ENCODE measurements at regions not wholly inside any gene's neighbourhood (a gene's known extent, or its start where the extent isn't known, plus 50 kb on each side); places are given as distances from the start of the nearest gene placed in this dataset.
"Not testable (repeated sequence)": the region's sequence is repeated elsewhere in the genome, so short reads cannot be mapped to it uniquely, and the experiment has no call there.

DNA sequence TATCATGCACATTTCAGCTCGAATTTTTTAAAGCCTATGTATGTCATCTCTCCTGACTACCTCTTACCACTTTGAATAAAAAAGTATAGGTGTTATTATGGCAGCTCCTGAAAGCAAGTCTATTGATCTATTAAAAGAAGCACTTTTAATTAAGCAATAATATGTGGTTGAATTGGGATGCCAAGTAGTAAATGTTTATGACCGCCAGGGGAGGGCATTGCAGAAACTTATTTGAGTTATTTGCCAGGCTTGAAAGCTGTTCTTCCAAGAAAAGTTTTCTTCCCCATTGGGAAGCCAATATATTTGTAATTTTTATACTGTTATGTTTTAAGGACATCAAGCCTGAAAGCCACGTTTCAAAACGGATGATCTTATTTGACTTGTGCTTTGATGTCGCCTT, 88.1 kb upstream of the SOX21 start:
- Histone ChIP-seq H3K36me3 (ENCODE audit: control insufficient read depth in 4 of 4, insufficient read depth in 4 of 4, low read length in 3 of 4) (no peaks in the 10 kb centered on the region), H3K27me3 (replicated peaks in 2 of 5; ENCODE audit: control insufficient read depth in 4 of 5, insufficient read depth in 5 of 5, low read length in 4 of 5) (no peaks in the 10 kb centered on the region), H3K9me3 (ENCODE audit: control extremely low read depth in 1 of 5, control insufficient read depth in 4 of 5, insufficient read depth in 2 of 5, low read depth in 1 of 5, low read length in 4 of 5) (no peaks in the 10 kb centered on the region), H3K4me1 (ENCODE audit: control extremely low read depth in 1 of 4, control insufficient read depth in 4 of 4, insufficient read depth in 4 of 4, low read length in 3 of 4) (no peaks in the 10 kb centered on the region), H3K27ac (ENCODE audit: insufficient read depth in 1 of 2, low read depth in 1 of 2, low read length in 2 of 2, poor library complexity in 1 of 2, severe bottlenecking in 2 of 2) (no peak overlapping the region), H3K4me3 (ENCODE audit: control insufficient read depth in 1 of 7, extremely low read depth in 1 of 7, insufficient read depth in 4 of 7, low read depth in 2 of 7, low read length in 6 of 7) (no peak overlapping the region)
- WGBS (ENCODE audit: insufficient coverage): 83% methylated on average over 1 of the region's 5 CpGs
- no peak for DNase-seq
- CTCF ChIA-PET: interaction anchor here (0.5 kb wide), 1 partner anchor 234 kb away, joined by 3 read pairs; no protein-coding TSS in a partner anchor
- POLR2A ChIA-PET: interaction anchor here (0.5 kb wide), 1 partner anchor 348 kb away, joined by 4 read pairs; no protein-coding TSS in a partner anchor

- Histone ChIP-seq H3K27ac (ENCODE audit: insufficient read depth in 1 of 2, low read depth in 1 of 2, low read length in 2 of 2, poor library complexity in 1 of 2, severe bottlenecking in 2 of 2) (no peak overlapping the region), H3K4me3 (ENCODE audit: control insufficient read depth in 1 of 7, extremely low read depth in 1 of 7, insufficient read depth in 4 of 7, low read depth in 2 of 7, low read length in 6 of 7) (no peak overlapping the region), H3K9me3 (ENCODE audit: control extremely low read depth in 1 of 5, control insufficient read depth in 4 of 5, insufficient read depth in 2 of 5, low read depth in 1 of 5, low read length in 4 of 5) (no peaks in the 10 kb centered on the region), H3K27me3 (replicated peaks in 2 of 5; ENCODE audit: control insufficient read depth in 4 of 5, insufficient read depth in 5 of 5, low read length in 4 of 5) (no peaks in the 10 kb centered on the region), H3K4me1 (ENCODE audit: control extremely low read depth in 1 of 4, control insufficient read depth in 4 of 4, insufficient read depth in 4 of 4, low read length in 3 of 4) (no peaks in the 10 kb centered on the region), H3K36me3 (ENCODE audit: control insufficient read depth in 4 of 4, insufficient read depth in 4 of 4, low read length in 3 of 4) (no peaks in the 10 kb centered on the region)
- WGBS (ENCODE audit: insufficient coverage): 100% methylated on average over 1 of the region's 5 CpGs
- no peak for DNase-seq
- ChIA-PET POLR2A (no interaction called here), CTCF (no interaction called here)
These were observed 87.0 kb upstream of the SOX21 start for GRCh38 chr13:94799299-94799698.

DNA sequence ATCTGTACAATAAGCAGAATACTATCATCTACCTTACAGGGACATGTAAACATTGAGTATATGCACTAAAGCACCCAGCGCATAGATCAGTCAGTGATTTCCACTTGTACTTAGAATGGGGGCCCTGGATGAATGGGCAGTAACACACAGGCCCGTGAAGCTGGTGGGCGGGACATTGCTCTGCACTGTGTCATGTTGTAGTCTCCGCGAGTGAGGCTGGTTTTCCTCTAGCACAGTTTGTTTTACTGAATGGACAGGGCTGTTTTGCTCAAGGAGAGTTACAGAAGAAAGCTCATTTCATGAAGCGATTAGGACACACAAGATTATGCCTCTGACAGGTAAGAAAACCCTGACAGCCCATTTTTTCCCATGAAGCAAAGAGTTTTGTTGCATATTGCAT, 86.4 kb upstream of the SOX21 start:
- CTCF ChIA-PET: interaction anchor here (1.4 kb wide), 1 partner anchor 32 kb away, joined by 5 read pairs; no protein-coding TSS in a partner anchor
- Histone ChIP-seq H3K9me3 (ENCODE audit: control extremely low read depth in 1 of 5, control insufficient read depth in 4 of 5, insufficient read depth in 2 of 5, low read depth in 1 of 5, low read length in 4 of 5) (no peaks in the 10 kb centered on the region), H3K4me3 (ENCODE audit: control insufficient read depth in 1 of 7, extremely low read depth in 1 of 7, insufficient read depth in 4 of 7, low read depth in 2 of 7, low read length in 6 of 7) (no peak overlapping the region), H3K4me1 (ENCODE audit: control extremely low read depth in 1 of 4, control insufficient read depth in 4 of 4, insufficient read depth in 4 of 4, low read length in 3 of 4) (no peaks in the 10 kb centered on the region), H3K36me3 (ENCODE audit: control insufficient read depth in 4 of 4, insufficient read depth in 4 of 4, low read length in 3 of 4) (no peaks in the 10 kb centered on the region), H3K27me3 (replicated peaks in 2 of 5; ENCODE audit: control insufficient read depth in 4 of 5, insufficient read depth in 5 of 5, low read length in 4 of 5) (no peaks in the 10 kb centered on the region), H3K27ac (ENCODE audit: insufficient read depth in 1 of 2, low read depth in 1 of 2, low read length in 2 of 2, poor library complexity in 1 of 2, severe bottlenecking in 2 of 2) (no peak overlapping the region)
- no peak for DNase-seq
- POLR2A ChIA-PET: no interaction called here
- WGBS (ENCODE audit: insufficient coverage): 97% methylated on average over 4 of the region's 6 CpGs

DNA sequence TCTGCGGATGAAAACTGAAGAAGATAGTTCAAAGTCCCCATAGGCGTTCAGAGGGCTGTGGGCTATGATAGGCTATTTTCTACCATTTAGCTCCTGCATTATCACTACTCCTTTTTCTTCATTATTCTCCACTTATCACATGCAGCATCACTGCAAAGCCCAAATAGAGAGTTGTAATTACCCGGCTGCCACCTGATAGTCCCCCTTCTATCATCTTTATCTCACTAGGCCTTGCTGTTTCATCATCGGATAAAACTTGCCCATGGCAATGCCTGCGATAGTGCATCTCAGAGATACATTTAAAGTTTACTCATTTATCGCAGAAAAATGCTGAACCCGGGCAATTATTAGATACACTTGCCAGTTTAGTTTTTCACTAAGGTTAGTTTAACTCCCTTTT, 82.9 kb upstream of the SOX21 start:
- Histone ChIP-seq H3K9me3 (ENCODE audit: control extremely low read depth in 1 of 5, control insufficient read depth in 4 of 5, insufficient read depth in 2 of 5, low read depth in 1 of 5, low read length in 4 of 5) (no peaks in the 10 kb centered on the region), H3K36me3 (ENCODE audit: control insufficient read depth in 4 of 4, insufficient read depth in 4 of 4, low read length in 3 of 4) (no peaks in the 10 kb centered on the region), H3K4me1 (ENCODE audit: control extremely low read depth in 1 of 4, control insufficient read depth in 4 of 4, insufficient read depth in 4 of 4, low read length in 3 of 4) (no peaks in the 10 kb centered on the region), H3K27ac (ENCODE audit: insufficient read depth in 1 of 2, low read depth in 1 of 2, low read length in 2 of 2, poor library complexity in 1 of 2, severe bottlenecking in 2 of 2) (no peak overlapping the region), H3K27me3 (replicated peaks in 2 of 5; ENCODE audit: control insufficient read depth in 4 of 5, insufficient read depth in 5 of 5, low read length in 4 of 5) (peaks cover 0 to 2% (median 0%) of the 10 kb centered on the region in 5 experiments), H3K4me3 (ENCODE audit: control insufficient read depth in 1 of 7, extremely low read depth in 1 of 7, insufficient read depth in 4 of 7, low read depth in 2 of 7, low read length in 6 of 7) (no peak overlapping the region)
- CTCF ChIA-PET: no interaction called here
- POLR2A ChIA-PET: no interaction called here
- no peak for DNase-seq
- 92% methylated on average over 5 of the region's 7 CpGs for WGBS (ENCODE audit: insufficient coverage)

- H3K4me3 ChIP-seq (ENCODE audit: control insufficient read depth in 1 of 7, extremely low read depth in 1 of 7, insufficient read depth in 4 of 7, low read depth in 2 of 7, low read length in 6 of 7); H3K36me3 ChIP-seq (ENCODE audit: control insufficient read depth in 4 of 4, insufficient read depth in 4 of 4, low read length in 3 of 4); H3K9me3 ChIP-seq (ENCODE audit: control extremely low read depth in 1 of 5, control insufficient read depth in 4 of 5, insufficient read depth in 2 of 5, low read depth in 1 of 5, low read length in 4 of 5); H3K27me3 ChIP-seq (replicated peaks in 2 of 5; ENCODE audit: control insufficient read depth in 4 of 5, insufficient read depth in 5 of 5, low read length in 4 of 5); H3K4me1 ChIP-seq (ENCODE audit: control extremely low read depth in 1 of 4, control insufficient read depth in 4 of 4, insufficient read depth in 4 of 4, low read length in 3 of 4); CTCF ChIA-PET; POLR2A ChIA-PET; DNase-seq; H3K27ac ChIP-seq (ENCODE audit: insufficient read depth in 1 of 2, low read depth in 1 of 2, low read length in 2 of 2, poor library complexity in 1 of 2, severe bottlenecking in 2 of 2): not testable (repeated sequence)
- WGBS (ENCODE audit: insufficient coverage): no CpG with 5 or more reads among the region's 2 CpGs
These were observed 73.9 kb upstream of the SOX21 start for GRCh38 chr13:94786246-94786645.

- ChIA-PET POLR2A (no interaction called here), CTCF (no interaction called here)
These were observed 71.7 kb upstream of the SOX21 start for GRCh38 chr13:94784066-94784465.

DNA sequence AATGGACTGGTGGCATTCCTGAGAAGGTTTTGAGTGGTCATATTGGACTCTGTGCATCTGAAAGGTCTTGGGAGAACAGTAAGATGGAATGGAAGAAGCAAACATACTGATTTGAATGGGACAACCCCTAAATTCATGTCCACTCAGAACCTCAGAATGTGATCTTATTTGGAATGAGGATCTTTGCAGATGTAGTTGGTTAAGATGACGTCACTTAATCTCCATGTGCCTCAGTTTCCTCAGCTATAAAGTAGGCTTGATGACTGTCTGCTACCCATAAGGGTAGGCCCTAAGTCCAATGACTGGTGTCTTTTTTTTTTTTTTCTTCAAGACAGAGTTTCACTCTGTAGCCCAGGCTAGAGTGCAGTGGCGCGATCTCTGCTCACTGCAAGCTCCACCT, 71.1 kb upstream of the SOX21 start:
- peaks cover 0 to 2% (median 0%) of the 10 kb centered on the region in 5 experiments for H3K9me3 ChIP-seq (ENCODE audit: control extremely low read depth in 1 of 5, control insufficient read depth in 4 of 5, insufficient read depth in 2 of 5, low read depth in 1 of 5, low read length in 4 of 5)
- POLR2A ChIA-PET: no interaction called here
- no peaks in the 10 kb centered on the region for H3K4me1 ChIP-seq (ENCODE audit: control extremely low read depth in 1 of 4, control insufficient read depth in 4 of 4, insufficient read depth in 4 of 4, low read length in 3 of 4)
- H3K27me3 ChIP-seq (replicated peaks in 2 of 5; ENCODE audit: control insufficient read depth in 4 of 5, insufficient read depth in 5 of 5, low read length in 4 of 5): no peaks in the 10 kb centered on the region
- CTCF ChIA-PET: no interaction called here
- no peak for DNase-seq
- no peaks in the 10 kb centered on the region for H3K36me3 ChIP-seq (ENCODE audit: control insufficient read depth in 4 of 4, insufficient read depth in 4 of 4, low read length in 3 of 4)
- 86% methylated on average over 2 of the region's 3 CpGs for WGBS (ENCODE audit: insufficient coverage)
- H3K4me3 ChIP-seq (ENCODE audit: control insufficient read depth in 1 of 7, extremely low read depth in 1 of 7, insufficient read depth in 4 of 7, low read depth in 2 of 7, low read length in 6 of 7): no peak overlapping the region
- no peak overlapping the region for H3K27ac ChIP-seq (ENCODE audit: insufficient read depth in 1 of 2, low read depth in 1 of 2, low read length in 2 of 2, poor library complexity in 1 of 2, severe bottlenecking in 2 of 2)

More at GRCh38 chr13:94784066-94784465, 71.7 kb upstream of the SOX21 start:
- DNase-seq: no peak
- 100% methylated on average over 6 of the region's 6 CpGs for WGBS (ENCODE audit: insufficient coverage)
- Histone ChIP-seq H3K27ac (ENCODE audit: insufficient read depth in 1 of 2, low read depth in 1 of 2, low read length in 2 of 2, poor library complexity in 1 of 2, severe bottlenecking in 2 of 2) (no peak overlapping the region), H3K4me3 (ENCODE audit: control insufficient read depth in 1 of 7, extremely low read depth in 1 of 7, insufficient read depth in 4 of 7, low read depth in 2 of 7, low read length in 6 of 7) (no peak overlapping the region), H3K27me3 (replicated peaks in 2 of 5; ENCODE audit: control insufficient read depth in 4 of 5, insufficient read depth in 5 of 5, low read length in 4 of 5) (no peaks in the 10 kb centered on the region), H3K9me3 (ENCODE audit: control extremely low read depth in 1 of 5, control insufficient read depth in 4 of 5, insufficient read depth in 2 of 5, low read depth in 1 of 5, low read length in 4 of 5) (peaks cover 0 to 2% (median 0%) of the 10 kb centered on the region in 5 experiments), H3K4me1 (ENCODE audit: control extremely low read depth in 1 of 4, control insufficient read depth in 4 of 4, insufficient read depth in 4 of 4, low read length in 3 of 4) (no peaks in the 10 kb centered on the region), H3K36me3 (ENCODE audit: control insufficient read depth in 4 of 4, insufficient read depth in 4 of 4, low read length in 3 of 4) (no peaks in the 10 kb centered on the region)
